T1000 (cell line): ENCODE measurements at regions not wholly inside any gene's neighbourhood (a gene's known extent, or its start where the extent isn't known, plus 50 kb on each side); places are given as distances from the start of the nearest gene placed in this dataset.
"Not testable (repeated sequence)": the region's sequence is repeated elsewhere in the genome, so short reads cannot be mapped to it uniquely, and the experiment has no call there.

ENCODE experiments used
- DNase-seq: peaks from one replicate; lab custom pipeline; 2025; ENCODE audit warnings: mixed read lengths; lab: John Stamatoyannopoulos, UW

DNA sequence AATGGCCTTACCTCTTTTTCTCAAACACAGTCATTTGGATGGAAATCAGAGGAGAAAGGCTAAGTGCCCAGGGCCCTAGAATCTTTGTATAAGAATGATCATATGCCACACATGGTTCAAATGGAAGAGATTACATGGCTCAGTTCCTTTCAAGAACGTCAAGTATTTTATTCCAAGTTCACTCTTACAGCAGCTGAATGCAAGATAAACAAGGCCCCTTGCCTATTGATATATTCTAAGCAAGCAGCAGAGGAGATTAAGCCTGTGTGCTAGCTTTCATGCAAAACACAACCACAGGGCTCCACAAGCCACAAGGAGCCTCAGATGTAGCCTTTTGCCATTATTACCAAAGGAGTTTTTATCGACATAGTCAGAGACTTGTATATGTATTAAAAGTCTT, 55.3 kb upstream of the SLCO6A1 start:
- DNase-seq, result no peak

DNA sequence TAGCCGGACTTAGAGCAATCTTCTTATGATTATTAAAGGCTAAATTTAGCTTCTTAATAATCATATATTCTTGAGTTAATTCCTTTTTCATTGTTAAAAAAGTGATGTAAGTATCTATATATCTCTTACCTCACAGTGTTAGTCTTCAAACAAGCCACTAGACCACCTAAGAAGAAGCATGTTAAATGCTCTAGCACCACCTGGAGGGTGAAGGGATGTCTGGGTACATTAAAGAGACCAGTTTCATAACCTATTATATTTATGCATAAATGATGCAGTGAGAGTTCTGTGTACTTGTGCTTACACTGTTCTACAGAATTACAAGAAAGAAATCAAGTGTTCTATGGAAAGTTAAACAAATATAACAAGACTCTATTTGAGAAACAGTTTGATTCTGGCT, 55.9 kb upstream of the SLCO6A1 start:
- DNase-seq, result no peak

DNA sequence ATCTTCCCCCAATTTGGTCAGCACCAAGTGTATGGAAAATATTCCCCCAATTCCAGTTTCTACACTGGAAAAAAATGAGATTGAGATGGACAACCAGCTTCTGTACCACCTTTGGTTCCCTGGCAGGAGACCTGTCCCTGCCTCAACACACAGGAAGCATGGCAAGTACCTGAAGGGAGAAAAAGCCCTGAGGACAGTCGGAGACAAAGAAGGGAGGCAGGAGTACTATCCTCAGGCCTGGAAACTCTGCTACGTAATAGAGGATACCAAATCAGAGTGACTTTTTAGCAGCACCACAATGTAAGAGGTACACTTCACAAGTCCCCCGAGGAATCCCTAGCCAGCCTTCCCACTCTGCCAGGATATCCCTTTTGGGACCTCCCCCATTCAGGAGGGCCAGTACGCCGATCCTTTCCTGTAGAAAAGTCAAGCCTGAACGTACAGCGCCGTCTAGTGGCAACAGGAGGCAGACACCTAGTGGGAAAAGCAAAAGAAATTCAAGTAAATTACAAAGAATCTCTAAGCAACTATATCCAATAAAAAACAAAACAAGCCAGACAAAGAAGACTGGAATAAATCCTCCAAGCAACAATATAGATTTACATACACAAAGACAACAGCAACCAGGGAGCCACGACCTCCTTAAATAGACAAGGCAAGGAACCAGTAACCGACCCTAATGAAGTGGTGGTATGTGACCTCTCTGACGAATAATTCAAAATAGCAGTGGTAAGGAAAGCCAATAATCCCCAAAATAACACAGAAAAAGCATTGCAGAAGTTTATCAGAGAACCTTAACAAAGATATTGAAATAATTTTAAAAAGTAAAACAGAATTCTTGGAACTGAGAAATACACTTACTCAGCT, 63.3 kb upstream of the SLCO6A1 start:
- DNase-seq, result no peak

DNA sequence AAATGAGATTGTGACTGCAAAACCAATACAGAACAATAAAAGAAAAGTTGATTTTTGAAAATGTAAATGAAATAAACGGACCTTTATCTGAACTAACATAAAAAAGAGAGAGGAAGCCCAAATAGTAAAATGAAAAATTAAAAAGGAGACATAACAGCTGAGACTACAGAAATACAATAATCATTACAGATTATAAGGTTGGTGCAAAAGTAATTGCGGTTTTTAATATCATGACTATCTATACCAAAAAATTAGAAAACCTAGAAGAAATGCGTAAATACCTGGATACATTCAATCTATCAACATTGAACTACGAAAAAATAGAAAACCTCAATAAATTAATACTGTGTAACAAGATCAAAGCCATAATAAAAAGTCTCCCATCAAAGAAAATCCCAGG, 71.9 kb upstream of the SLCO6A1 start:
- no peak for DNase-seq

DNA sequence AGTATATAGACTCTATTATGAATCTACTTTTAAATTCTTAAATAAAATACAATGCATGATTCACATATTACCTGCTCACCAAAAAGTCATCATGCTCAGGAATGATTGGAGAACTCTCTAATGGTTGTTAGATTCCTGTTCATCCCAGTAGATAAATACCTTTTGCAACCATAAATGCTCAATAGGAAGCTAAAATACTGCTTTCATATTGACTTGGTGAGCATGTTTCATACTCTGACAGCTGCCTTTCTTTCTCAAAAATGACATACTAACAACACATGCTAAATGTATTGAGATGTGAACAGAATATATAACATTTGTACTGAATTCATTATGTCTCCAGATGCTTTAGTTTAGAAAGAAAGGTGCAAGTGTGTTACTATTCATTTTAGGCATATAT, 79.6 kb upstream of the SLCO6A1 start:
- DNase-seq, result no peak

DNA sequence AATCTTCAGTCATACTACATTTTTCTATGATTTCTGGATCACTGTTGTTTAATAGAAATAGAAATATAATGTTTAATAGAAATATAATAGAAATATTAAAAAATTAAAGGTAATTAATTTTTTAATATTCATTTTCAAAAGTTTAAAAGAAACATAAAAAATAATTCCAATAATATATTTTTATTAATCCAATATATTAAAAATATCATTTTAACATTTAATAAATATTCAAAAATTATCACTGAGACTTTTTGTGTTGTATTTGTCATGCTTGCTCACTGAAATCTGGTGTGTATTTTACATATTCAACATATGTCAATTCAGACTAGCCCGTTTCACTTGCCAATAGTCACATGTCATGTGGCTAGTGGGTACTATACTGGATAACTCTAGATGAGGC, 80.6 kb upstream of the SLCO6A1 start:
- DNase-seq, result no peak

DNA sequence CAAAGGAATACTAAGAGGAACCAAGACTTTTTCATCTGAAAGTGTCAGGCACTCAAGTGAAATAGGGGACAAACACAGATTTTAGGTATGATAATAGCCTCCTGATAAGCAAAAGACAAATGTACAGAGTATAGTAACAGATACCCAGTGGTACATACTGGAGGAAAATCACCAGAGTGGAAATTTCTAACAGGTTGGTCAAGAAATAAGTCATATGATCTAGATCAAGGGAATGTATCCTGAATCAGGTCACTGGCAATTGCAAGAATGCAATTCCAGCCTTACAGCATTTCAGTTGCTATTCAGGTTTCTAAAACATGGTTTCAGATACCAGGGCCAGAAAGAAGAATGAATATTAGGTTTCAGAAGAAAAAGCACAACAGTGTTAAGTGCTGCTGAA, 82.2 kb upstream of the SLCO6A1 start:
- DNase-seq, result no peak

DNA sequence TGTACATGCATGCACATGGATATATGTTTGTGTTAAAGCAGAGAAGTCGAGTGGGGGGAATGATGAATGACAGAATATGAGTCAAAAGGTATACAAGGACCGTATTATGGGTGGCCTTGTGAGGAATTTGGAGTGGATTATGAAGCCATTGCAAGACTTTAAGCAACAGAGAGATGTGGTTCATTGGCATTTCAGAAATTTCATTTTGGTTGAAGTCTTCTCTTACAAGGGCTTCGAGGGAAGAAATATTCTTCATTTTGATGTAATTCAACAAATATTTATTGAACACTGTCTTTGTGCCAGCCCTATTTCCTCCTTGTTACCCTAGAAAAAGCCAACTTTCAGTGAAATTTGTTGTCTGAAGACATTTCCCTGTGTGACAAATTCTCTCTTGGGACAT, 83.9 kb upstream of the SLCO6A1 start:
- DNase-seq, result no peak

DNA sequence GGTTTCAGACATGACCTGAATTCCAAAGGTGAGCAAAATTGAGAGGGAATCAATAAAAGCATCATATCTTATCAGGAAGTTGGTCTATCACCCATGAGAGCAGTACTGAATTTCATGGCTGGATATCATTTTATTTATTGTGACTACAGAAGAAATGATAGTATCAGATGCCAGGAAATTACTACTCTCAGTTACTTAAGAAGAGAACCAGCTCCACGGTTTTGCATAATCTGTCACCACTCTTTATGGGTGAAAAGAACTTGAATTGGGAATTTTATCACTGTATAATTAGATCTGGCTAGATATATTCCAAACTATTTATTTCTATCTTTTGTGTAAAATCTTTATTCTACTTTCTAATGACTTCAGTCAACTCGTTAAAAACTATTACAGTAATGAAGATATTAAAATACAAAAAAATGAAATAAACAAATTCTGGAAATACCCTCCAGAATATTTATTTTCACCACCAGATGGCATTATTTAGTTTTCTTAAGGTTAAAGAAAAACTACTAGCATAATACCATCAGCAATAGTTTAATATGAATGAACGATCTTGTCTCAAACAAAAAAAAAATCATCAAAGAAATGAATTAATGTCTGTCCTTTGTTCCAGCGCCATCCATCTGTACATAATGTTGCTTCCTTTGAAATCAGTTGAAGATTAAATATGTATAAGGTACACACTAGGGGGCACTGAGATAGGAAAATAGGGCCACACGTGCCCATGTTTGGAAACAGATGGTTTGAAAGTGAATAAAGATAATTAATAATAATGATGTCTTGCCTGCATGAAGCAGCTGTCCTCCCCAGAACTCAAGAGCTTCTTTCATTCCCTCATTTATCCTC, 84.7 kb upstream of the SLCO6A1 start:
- DNase-seq, result no peak

DNA sequence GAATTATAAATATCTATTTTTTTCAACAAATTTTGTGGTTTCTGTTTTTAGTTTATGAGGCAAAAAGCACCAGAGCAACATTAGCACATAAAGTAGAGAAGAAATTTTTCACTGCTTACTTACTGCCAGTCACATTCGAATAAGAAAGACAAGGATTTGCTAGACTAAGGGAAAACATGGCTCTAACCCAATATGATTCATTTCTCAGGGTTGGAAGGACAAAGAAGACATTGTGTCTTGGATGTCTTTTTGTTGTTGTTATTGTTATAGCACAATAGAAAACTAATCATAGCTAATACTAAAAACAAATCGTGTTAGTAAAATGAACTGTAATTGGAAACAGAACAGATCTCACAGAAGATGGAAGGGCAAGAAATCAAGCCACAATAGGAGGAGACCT, 90.9 kb upstream of the SLCO6A1 start:
- DNase-seq, result no peak

DNA sequence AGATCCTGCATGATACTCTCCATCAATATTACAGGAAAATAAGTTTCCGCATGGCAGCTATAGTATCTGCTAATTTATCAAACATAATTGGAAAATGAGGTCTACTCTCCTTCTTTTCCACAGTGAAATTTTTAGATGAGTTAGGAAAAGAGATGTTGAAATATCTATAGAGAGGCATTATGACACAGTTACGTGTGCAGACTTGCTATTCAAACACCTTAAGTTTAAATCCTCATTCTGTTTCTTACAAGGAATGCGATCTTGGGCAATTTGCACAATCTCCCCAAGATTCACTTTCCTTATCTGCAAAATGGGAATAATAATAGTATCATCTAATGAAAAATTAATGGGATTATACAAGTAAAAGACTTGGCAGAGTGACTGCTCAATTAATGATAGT, 91.7 kb upstream of the SLCO6A1 start:
- DNase-seq, result no peak

DNA sequence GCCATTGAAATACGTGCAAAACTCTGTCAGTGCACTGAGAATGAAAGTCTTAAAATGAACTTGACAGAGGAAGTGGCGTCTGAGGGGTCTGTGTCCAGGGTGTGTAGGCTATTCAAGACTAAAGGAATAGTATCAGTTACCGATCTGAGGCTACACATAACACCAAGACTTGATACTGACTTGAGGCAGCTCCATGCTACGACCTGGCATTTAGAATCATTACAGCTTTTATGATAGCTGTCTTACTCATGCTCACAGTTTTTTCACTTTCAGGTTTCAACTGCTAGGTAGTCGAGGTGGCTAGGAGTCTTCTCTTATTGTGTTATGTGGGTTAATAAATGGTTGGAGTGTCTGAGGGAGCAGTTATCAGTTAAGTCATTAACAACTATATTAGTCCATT, 92.8 kb upstream of the SLCO6A1 start:
- DNase-seq, result no peak

DNA sequence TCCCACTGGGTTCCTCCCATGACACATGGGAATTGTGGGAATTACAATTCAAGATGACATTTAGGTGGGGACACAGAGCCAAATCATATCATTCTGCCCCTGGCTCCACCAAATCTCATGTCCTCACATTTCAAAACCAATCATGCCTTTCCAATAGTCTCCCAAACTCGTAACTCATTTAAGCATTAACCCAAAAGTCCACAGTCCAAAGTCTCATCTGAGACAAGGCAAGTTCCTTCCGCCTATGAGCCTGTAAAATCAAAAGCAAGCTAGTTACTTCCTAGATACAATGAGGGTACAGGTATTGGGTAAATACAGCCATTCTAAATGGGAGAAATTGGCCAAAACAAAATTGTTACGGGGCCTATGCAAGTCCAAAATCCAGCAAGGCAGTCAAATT, 93.8 kb upstream of the SLCO6A1 start:
- DNase-seq, result not testable (repeated sequence)

DNA sequence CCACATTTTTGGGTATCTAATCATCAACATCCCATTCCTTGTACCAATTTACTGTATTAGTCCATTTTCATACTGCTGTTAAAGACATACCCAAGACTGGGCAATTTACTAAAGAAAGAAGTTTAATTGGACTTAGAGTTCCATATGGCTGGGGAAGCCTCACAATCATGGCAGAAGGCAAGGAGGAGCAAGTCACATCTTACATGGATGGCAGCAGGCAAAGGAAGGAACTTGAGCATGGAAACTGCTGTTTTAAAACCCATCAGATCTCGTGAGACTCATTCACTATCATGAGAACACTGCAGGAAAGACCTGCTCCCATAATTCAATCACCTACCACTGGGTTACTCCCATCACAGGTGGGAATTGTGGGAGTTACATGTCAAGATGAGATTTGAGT, 95.4 kb upstream of the SLCO6A1 start:
- no peak for DNase-seq

DNA sequence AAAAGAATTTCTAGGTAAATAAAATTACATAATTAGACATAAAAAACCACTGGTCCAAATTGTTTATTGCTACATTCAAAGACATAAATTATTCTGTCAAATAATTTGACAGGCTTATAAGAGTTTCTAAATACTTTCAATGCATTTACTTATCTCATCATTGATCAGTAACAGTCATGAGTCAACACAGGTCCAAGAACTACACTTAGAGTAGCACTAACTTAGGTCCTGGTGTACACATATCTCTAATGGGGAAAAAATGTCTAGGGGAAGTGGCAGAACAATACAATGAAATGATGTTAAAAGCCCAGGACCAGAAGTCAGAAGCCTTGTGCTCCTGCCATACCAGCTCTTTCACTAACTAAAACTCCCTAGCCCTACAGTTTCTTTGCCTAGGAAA, 96.5 kb upstream of the SLCO6A1 start:
- DNase-seq, result no peak

DNA sequence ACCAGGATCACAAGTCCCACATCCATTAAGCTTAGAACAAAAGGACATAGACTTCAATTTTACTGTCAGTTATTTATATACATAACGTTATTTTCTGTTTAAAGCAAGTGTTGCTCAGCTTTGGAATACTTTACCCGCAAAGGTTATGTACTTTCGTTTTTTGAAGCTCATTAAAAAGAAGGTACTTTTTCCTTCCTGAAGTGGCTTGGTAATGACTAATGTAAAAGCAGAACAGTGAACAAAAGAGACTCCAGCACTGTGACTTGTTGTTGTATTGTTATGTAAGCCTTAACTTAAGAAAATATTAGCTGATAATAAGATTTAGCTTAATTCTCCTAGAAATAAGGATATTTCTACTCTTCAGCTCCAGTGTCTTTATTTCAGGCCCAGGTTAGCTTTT, 97.3 kb upstream of the SLCO6A1 start:
- no peak for DNase-seq

DNA sequence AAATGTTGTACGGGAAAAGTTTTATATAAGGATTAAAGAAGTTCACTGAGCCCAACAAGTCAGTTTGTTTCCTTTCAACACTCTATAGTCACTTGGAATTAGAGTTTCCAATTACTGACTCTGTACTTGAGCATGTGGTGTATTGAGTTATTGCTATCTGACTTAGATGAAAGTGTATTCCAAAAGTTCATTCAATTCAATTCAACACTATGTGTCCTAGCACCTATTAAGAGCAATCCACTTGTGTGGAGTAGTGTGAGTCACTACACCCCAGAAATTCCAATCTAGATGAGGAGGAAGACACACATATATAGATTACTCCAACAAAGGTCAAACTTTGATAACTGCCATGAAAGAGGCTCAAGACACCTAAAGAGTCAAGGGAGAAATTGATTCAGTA, 98.2 kb upstream of the SLCO6A1 start:
- DNase-seq, result no peak

DNA sequence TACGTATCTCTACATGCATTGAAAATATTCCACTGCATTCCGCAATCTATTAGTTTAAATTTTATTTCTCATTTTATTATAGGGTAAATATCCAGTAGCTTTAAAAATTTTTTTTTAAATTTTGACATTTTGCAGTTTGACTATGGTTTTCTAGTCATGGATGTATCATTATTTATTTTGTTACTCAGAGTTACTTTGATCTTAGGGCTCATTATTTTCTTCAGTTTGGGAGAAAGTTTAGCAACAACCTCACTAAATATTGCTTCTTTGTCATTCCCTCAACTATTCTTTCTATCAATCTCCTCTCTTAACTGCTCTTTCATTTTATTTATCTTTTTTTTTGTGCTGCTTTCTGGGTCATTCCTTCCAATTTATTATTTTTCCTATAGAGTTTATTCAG, 100.5 kb upstream of the SLCO6A1 start:
- no peak for DNase-seq

DNA sequence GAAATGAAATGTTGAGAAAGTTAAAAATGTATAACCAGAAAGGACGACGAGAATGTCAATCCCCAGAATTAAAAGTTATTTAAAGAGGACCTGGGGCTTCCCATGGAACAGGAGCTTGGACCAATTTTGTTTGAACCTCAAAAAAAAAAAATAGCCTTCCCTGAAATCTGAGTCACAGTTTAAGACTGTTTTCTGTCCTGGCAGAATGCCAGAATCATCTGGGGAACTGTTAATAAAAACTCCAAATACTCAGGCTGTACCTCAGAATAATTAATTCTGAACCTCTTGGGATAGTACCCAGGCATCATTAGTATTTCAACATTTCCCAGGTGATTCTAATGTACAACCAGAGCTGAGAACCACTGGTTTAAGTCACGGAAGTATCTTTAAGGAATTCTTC, 102.2 kb upstream of the SLCO6A1 start:
- no peak for DNase-seq

DNA sequence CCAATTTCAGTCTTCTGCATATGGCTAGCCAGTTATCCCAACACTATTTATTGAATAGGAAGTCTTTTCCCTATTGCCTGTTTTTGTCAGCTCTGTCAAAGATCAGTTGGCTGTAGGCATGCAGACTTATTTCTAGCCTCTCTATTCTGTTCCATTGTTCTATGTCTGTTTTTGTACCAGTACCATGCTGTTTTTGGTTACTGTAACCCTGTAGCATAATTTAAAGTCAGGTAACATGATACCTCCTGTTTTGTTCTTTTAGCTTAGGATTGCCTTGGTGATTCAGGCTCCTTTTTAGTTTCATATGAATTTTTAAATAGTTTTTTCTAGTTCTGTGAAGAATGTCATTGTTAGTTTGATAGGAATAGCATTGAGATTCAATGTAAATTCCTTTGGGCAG, 104.9 kb upstream of the SLCO6A1 start:
- no peak for DNase-seq

DNA sequence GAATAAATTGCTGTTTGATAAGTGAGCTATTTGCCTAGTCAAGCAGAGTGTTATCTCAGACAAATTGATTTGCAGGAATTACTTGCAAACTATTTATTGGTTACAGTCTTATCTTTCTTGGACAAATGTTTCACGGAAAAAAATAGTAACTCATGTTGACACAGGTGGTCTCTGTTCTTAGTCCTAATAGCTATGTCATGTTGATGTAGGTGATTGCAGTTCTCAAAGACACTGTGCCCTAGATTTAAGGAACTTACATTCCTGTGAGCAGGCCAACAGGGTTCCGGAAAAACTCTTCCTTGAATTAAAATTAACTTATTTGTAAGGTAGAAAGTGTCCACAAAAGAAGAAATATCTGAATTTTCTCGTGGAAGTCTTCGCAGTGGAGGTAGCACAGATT, 109.6 kb upstream of the SLCO6A1 start:
- DNase-seq, result no peak

DNA sequence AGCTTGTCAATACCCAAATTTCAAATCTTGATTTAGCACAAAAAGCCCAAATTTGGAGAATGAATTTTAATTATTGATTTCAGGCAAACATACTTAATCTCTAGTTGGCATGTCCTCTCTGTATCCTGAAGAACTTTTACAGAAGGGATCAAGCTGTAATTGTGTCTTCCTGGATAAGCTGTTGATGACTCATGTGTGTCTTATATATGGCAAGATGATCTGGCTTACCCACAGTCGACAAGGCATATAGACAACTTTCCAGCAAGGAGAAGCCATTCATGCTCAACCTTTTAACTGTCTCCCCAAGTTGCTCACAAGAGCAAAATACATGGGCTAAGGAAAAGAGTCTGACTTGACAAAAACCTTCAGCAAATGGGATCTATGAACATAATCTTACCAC, 112.5 kb upstream of the SLCO6A1 start:
- no peak for DNase-seq

DNA sequence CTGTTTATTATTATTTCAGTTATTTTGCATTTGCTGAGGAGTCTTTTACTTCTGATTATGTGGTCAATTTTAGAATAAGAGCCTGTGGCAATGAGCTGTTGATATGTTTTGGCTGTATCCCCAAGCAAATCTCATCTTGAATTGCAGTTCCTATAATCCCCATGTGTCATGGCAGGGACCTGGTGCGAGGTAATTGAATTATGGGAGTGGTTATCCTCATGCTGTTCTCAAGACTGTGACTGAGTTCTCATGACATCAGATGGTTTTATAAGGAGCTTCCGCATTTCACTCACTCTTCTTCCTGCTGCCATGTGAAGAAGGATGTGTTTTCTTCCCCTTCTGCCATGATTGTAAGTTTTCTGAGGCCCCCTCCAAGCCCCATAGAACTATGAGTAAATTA, 114.9 kb upstream of the SLCO6A1 start:
- no peak for DNase-seq
